ENCODE measurements at regions not wholly inside any gene's neighbourhood (a gene's known extent, or its start where the extent isn't known, plus 50 kb on each side); places are given as distances from the start of the nearest gene placed in this dataset.

DNA sequence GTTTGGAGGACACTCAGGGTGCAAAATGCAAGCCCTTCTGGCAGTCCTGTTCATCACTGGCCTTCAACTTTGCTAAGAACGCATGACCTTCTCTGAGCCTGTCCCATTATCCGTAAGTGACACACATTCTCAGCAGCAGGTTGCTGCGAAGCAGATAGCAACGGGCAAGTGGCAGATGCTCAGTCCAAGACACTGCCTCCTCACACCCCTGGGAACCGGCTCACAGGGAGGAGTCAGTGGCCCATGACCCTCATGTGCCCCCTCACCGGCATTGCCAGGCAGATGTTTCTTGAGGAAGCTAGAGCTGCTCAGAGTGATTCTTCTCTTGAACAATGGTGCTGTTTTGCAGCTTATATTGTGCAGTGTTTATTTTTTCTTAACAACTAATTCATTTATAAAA, 737.2 kb upstream of the HS6ST1 start:
- WGBS, 2 donors = 60 to 68% methylated on average over 6 of the region's 6 CpGs
- no peak overlapping the region for H3K4me3 ChIP-seq (ENCODE audit: low read depth, poor library complexity, severe bottlenecking)
- intact Hi-C loops (cut with DNase I; ENCODE audit: low total_unique reads) = no loop called here
- DNase-seq (ENCODE audit: low spot score in 2 of 2) = no peak
- TF ChIP-seq POLR2A (IDR thresholded peaks at IDR 0.05) = no peak

DNA sequence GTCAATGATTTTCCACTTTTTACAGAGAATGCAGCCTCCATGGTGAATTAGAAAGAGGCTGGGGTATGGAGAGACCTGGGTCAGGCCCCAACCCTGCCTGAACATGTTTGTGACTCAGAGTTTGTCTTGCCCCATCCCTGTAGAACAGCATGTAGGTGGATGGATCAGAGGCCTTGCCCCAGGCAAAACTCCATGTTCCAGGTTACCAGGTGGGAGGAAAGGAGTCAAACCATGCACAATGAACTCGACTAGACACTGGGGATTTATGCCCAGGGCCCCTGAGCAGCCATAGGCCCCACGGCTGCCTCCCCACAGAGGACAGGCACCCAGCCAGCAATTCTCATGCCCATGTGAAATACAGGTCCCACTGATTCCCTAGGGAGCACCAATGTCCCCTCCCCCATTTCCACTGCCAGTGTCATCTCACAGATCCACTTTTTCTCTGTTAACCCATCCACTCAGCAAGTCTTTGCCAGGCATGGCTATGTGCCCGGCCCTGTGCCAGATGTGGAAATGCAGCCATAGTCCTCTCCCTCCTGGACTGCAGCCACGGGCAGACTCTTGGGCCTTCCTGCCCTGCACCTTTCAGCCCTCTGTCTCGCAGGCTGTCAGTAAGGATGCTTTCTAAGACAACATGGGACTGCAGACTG, 737.8 kb upstream of the HS6ST1 start:
- TF ChIP-seq, protein P1, sequence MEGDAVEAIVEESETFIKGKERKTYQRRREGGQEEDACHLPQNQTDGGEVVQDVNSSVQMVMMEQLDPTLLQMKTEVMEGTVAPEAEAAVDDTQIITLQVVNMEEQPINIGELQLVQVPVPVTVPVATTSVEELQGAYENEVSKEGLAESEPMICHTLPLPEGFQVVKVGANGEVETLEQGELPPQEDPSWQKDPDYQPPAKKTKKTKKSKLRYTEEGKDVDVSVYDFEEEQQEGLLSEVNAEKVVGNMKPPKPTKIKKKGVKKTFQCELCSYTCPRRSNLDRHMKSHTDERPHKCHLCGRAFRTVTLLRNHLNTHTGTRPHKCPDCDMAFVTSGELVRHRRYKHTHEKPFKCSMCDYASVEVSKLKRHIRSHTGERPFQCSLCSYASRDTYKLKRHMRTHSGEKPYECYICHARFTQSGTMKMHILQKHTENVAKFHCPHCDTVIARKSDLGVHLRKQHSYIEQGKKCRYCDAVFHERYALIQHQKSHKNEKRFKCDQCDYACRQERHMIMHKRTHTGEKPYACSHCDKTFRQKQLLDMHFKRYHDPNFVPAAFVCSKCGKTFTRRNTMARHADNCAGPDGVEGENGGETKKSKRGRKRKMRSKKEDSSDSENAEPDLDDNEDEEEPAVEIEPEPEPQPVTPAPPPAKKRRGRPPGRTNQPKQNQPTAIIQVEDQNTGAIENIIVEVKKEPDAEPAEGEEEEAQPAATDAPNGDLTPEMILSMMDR (IDR thresholded peaks at IDR 0.05) = no peak
- TF ChIP-seq POLR2A (IDR thresholded peaks at IDR 0.05) = no peak
- intact Hi-C loops (cut with DNase I; ENCODE audit: low total_unique reads) = no loop called here
- no peak overlapping the region for H3K4me3 ChIP-seq (ENCODE audit: low read depth, poor library complexity, severe bottlenecking)
- peak in 1 of 2 donors; percentile 52 for DNase-seq (ENCODE audit: low spot score in 2 of 2)
- WGBS, 2 donors = 29 to 35% methylated on average over 5 of the region's 5 CpGs

DNA sequence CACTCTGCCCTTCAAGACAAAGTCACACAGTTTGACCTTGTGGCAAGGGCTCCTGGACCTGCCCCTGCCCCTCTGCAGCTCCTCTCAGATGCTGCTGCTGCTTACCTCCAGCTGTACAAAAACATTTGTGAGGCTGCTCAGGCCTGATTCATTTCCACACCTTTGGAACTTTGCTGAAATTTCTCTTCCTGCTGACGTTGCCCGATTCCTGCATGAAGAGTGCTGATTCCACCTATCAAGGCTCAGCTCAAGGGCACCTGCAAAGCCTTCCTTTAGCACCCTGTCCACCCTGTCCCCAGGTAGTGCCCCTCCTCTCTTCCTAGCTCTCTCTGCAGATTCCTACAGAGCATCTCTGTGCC, 738.3 kb upstream of the HS6ST1 start:
- WGBS, 2 donors = 40 to 67% methylated on average over 2 of the region's 2 CpGs
- no peak for DNase-seq (ENCODE audit: low spot score in 2 of 2)
- TF ChIP-seq, protein P1 (IDR thresholded peaks at IDR 0.05) = no peak
- no peak for TF ChIP-seq POLR2A (IDR thresholded peaks at IDR 0.05)
- H3K4me3 ChIP-seq (ENCODE audit: low read depth, poor library complexity, severe bottlenecking) = no peak overlapping the region
- intact Hi-C loops (cut with DNase I; ENCODE audit: low total_unique reads) = no loop called here

DNA sequence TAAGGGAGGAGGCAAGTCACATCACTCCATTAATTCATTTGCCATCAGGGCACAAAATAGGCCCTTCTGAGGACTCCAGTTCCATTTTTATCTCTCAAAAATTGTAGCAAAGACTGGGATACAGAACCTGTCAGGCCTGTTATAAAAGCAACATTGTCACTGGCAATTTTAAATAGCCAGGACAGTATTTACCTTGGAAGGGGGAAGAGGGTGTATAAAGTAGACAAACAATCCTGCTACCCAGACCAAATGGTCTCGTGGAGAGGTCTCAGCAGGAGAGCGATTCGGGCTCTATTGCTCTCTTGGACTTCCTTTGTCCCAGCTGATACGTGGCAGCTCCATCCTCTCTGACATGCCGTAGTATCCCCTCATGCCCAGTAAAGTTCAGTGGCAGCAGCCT, 740.3 kb upstream of the HS6ST1 start:
- no peak for DNase-seq (ENCODE audit: low spot score in 2 of 2)
- TF ChIP-seq POLR2A (IDR thresholded peaks at IDR 0.05) = no peak
- TF ChIP-seq, protein P1 (IDR thresholded peaks at IDR 0.05) = no peak
- H3K4me3 ChIP-seq (ENCODE audit: low read depth, poor library complexity, severe bottlenecking) = no peak overlapping the region
- WGBS, 2 donors = 70 to 71% methylated on average over 5 of the region's 5 CpGs
- intact Hi-C loops (cut with DNase I; ENCODE audit: low total_unique reads) = no loop called here

DNA sequence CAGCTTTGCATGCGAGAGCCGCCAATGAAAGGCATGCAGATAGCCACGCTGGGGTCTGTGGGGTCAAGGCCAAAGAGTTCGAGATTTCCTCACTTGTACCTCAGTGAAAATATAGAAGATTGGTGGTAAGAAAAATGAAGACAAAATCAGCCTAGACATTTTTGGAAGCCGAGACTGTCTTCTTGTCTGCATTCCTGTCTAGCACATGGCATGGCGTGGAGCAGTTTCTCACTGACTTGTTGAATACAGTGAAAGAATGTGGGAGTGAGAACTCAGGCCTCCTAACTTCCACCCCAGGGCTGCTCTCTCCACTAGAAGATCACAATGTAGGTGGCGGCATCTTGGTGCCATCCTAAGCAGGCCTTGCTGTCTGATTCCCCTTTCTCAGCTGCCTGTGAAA, 740.8 kb upstream of the HS6ST1 start:
- WGBS, 2 donors = 82 to 83% methylated on average over 7 of the region's 7 CpGs
- no peak for DNase-seq (ENCODE audit: low spot score in 2 of 2)
- no peak for TF ChIP-seq POLR2A (IDR thresholded peaks at IDR 0.05)
- TF ChIP-seq, protein P1 (IDR thresholded peaks at IDR 0.05) = no peak
- intact Hi-C loops (cut with DNase I; ENCODE audit: low total_unique reads) = no loop called here
- no peak overlapping the region for H3K4me3 ChIP-seq (ENCODE audit: low read depth, poor library complexity, severe bottlenecking)

DNA sequence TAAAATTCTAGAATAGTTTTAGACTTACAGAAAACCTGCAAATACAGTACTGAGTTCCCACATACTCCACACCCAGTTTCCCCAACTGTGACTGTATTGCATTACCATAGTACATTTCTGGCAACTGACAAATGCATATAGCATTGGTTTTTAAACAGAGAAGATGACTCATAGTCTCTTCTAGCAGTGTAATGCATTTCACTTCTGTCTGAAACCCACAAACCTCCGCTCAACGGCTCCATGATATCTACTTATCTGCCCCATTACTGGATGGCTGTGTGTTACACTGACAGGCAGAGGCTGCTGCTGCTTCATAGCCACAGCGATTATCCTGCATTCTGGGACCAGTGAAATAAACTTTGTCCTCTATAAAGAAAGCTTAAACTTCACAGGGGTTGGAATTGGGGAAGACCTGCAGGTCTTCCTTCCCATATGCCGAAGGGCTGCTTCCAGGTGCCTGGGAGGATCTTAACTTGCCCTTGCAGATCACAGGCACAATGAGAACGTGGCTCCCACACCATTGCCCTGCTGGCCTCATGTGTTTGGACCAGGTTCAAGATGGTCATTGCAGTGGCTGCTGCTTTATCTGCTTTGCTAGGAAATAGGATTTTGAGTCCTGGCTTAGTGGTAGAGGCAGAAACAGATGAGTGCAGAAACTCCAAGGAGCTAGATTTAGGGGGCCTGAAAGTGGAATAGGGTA, 742.6 kb upstream of the HS6ST1 start:
- 40 to 53% methylated on average over 5 of the region's 5 CpGs for WGBS, 2 donors
- H3K4me3 ChIP-seq (ENCODE audit: low read depth, poor library complexity, severe bottlenecking) = no peak overlapping the region
- no peak for DNase-seq (ENCODE audit: low spot score in 2 of 2)
- TF ChIP-seq, protein P1 (IDR thresholded peaks at IDR 0.05) = no peak
- TF ChIP-seq POLR2A (IDR thresholded peaks at IDR 0.05) = no peak
- intact Hi-C loops (cut with DNase I; ENCODE audit: low total_unique reads) = no loop called here

All from lower leg skin (tissue), 4 donors.